Upper lobe of right lung (tissue), 1 donor: ENCODE measurements at regions not wholly inside any gene's neighbourhood (a gene's known extent, or its start where the extent isn't known, plus 50 kb on each side); places are given as distances from the start of the nearest gene placed in this dataset.

Experiments
- ATAC-seq: fragments of 200-7000 bp; cut with Tn5 transposase; one replicate; pipeline ENCODE4 v1.9.1; 2020; ENCODE audit warnings: mild to moderate bottlenecking, moderate library complexity
- DNase-seq: peaks from one replicate; pipeline ENCODE4 v3.0.0-alpha.2; 2020
- H3K27ac ChIP-seq: fragments of 200-600 bp; one replicate; pipeline ENCODE4 v1.8.0; 2022
- H3K27me3 ChIP-seq: fragments of 200-600 bp; one replicate; pipeline ENCODE4 v1.8.0; 2022; ENCODE audit warnings: mild to moderate bottlenecking
- H3K36me3 ChIP-seq: fragments of 200-600 bp; one replicate; pipeline ENCODE4 v1.8.0; 2022
- H3K4me1 ChIP-seq: fragments of 200-600 bp; one replicate; pipeline ENCODE4 v1.8.0; 2022
- H3K4me3 ChIP-seq: fragments of 200-600 bp; one replicate; pipeline ENCODE4 v1.8.0; 2022; ENCODE audit warnings: mild to moderate bottlenecking
- H3K9me3 ChIP-seq: fragments of 200-600 bp; one replicate; pipeline ENCODE4 v1.8.0; 2022
- intact Hi-C: fragments of 100-400 bp; cut with DNase I; formaldehyde crosslinking; loops from one replicate; pipeline ENCODE4 v1.11.0; 2022
- TF ChIP-seq, protein P1 (sequence below): fragments of 200-600 bp; IDR thresholded peaks from one replicate; pipeline ENCODE4 v1.8.0; 2022; ENCODE audit warnings: antibody characterized with exemption
- donor health status: DM: no; HTN: yes; CAD: no; lungs with severe emphysema.

DNA sequence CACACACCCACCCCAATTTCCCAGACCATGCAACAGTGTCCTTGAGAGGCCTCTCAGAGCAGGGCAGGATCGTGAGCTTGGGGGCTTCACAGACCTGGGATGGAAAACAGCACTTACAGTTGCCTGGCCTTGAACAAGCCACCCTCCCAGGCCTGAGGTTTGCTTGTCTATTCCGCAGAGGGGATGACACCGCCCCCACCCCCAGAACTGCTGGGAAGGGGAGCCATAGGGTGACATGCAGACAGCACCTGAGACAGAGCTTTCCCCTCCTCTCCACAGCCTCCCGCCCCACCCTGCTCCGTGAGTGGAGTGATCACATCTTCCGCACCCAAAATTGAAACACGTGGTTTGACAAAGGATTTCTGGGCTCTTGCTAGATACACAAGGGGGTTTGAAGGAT lies 131.5 kb upstream of the TNRC6C start:
- intact Hi-C loops, result no loop called here
- TF ChIP-seq, protein P1, sequence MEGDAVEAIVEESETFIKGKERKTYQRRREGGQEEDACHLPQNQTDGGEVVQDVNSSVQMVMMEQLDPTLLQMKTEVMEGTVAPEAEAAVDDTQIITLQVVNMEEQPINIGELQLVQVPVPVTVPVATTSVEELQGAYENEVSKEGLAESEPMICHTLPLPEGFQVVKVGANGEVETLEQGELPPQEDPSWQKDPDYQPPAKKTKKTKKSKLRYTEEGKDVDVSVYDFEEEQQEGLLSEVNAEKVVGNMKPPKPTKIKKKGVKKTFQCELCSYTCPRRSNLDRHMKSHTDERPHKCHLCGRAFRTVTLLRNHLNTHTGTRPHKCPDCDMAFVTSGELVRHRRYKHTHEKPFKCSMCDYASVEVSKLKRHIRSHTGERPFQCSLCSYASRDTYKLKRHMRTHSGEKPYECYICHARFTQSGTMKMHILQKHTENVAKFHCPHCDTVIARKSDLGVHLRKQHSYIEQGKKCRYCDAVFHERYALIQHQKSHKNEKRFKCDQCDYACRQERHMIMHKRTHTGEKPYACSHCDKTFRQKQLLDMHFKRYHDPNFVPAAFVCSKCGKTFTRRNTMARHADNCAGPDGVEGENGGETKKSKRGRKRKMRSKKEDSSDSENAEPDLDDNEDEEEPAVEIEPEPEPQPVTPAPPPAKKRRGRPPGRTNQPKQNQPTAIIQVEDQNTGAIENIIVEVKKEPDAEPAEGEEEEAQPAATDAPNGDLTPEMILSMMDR, result no peak
- no peaks in the 10 kb centered on the region for H3K36me3 ChIP-seq
- ATAC-seq (no peak), DNase-seq (peak; percentile 28)
- H3K9me3 ChIP-seq, result no peaks in the 10 kb centered on the region
- no peaks in the 10 kb centered on the region for H3K27me3 ChIP-seq
- no peak overlapping the region for H3K27ac ChIP-seq
- no peak overlapping the region for H3K4me3 ChIP-seq
- peaks cover 13% of the 10 kb centered on the region for H3K4me1 ChIP-seq

DNA sequence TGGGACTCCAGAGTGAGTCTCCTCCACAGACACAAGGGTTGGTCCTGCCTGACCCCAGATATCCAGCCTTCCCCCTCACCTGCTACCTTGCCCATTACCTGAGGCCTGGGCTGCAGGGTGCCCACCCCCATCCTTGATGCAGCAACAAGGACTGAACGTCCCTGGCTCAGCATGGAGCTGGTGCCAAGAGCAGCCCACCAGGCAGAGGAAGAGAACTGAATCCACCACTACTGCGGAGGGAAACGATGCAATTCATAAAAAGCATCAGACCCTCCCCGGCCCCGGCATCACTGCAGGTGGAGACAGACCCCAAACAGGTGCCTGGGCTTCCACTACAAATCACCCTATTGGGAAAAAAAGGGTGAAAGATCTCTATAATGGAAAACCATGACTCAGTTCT lies 131.0 kb upstream of the TNRC6C start:
- Histone ChIP-seq H3K27me3 (no peaks in the 10 kb centered on the region), H3K9me3 (no peaks in the 10 kb centered on the region), H3K4me3 (no peak overlapping the region), H3K27ac (no peak overlapping the region), H3K4me1 (peaks cover 13% of the 10 kb centered on the region), H3K36me3 (no peaks in the 10 kb centered on the region)
- DNase-seq, result peak; percentile 34
- no peak for ATAC-seq
- intact Hi-C loops, result no loop called here
- TF ChIP-seq, protein P1, result no peak

DNA sequence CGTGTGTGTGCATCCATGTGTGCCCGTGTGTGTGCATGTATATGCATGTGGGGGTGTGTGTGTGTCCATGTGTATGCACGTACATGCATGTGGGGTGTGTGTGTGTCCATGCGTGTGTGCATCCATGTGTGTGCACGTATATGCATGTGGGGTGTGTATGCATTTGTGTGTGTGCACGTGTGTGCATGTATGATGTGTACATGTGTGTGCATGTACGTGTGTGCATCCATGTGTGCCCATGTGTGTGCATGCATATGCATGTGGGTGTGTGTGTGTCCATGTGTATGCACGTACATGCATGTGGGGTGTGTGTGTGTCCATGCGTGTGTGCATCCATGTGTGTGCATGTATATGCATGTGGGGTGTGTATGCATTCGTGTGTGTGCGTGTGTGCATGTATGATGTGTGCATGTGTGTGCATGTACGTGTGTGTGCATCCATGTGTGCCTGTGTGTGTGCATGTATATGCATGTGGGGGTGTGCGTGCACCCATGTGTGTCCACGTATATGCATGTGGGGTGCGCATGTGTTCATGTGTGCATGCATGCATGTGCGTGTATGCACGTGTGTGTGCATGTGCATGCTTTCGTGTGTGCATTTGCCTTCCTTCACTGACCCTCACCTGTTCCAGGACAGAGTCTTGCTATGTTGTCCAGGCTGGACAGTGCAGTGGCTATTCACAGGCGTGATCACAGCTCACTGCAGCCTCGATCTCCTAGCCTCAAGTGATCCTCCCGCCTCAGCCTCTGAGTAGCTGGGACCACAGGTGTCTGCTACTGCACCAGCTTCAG lies 129.6 kb upstream of the TNRC6C start:
- no peaks in the 10 kb centered on the region for H3K9me3 ChIP-seq
- no peaks in the 10 kb centered on the region for H3K36me3 ChIP-seq
- DNase-seq (peak; percentile 36), ATAC-seq (no peak)
- H3K4me1 ChIP-seq, result peaks cover 13% of the 10 kb centered on the region
- no peaks in the 10 kb centered on the region for H3K27me3 ChIP-seq
- TF ChIP-seq, protein P1, result no peak
- H3K4me3 ChIP-seq, result no peak overlapping the region
- intact Hi-C loops, result no loop called here
- no peak overlapping the region for H3K27ac ChIP-seq

DNA sequence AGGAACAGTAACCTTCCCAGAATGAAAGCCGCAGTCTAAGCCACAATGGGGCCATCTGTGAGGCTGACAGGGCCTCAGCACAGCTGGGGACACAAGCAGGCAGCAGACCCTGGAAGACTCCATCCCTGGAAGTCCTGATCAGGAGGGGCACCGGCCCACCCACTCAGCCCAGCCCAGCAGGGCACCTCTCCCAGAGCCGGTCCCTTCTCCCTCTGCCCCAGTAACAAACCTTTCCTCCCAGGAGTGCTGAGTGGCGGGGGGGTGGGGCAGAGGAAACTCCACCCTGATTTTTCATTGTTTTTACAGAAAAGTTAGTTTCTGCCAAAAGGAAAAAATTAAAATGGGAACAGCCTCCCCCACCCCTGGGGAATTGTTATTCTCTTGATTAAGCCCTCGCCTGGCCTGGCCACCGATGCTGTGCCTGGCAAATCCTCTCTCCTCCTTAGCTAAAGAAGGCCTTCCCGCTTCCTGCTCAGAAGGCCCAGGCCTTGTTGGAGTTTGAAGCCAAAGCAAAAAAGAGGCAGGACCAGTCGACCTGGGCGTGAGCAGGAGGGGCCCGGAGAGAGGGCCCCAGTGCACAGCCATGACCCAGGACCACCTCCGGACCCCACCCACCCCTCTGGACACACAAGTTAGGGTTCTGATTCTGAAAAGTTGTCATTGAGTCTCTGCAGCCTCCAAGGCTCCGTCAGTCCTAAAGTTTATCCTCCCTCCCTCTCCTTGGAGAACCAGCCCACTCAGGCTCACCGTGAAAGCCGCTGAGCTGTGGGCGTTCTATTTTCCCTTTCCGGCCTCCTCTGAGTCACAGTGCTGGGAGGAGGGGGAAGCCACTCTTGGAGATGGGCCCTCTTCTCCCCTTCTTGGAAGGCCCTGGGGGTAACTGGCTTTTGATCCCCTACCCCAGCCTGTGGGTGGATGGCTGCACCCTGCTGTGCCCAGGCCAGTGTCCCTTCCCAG lies 128.4 kb upstream of the TNRC6C start:
- no peaks in the 10 kb centered on the region for H3K27me3 ChIP-seq
- H3K27ac ChIP-seq, result peak overlapping the region; percentile 43
- DNase-seq (peak; percentile 68), ATAC-seq (peak; percentile 64)
- no peak overlapping the region for H3K4me3 ChIP-seq
- intact Hi-C loops, result no loop called here
- H3K9me3 ChIP-seq, result no peaks in the 10 kb centered on the region
- TF ChIP-seq, protein P1, result no peak
- H3K4me1 ChIP-seq, result peaks cover 23% of the 10 kb centered on the region
- no peaks in the 10 kb centered on the region for H3K36me3 ChIP-seq

DNA sequence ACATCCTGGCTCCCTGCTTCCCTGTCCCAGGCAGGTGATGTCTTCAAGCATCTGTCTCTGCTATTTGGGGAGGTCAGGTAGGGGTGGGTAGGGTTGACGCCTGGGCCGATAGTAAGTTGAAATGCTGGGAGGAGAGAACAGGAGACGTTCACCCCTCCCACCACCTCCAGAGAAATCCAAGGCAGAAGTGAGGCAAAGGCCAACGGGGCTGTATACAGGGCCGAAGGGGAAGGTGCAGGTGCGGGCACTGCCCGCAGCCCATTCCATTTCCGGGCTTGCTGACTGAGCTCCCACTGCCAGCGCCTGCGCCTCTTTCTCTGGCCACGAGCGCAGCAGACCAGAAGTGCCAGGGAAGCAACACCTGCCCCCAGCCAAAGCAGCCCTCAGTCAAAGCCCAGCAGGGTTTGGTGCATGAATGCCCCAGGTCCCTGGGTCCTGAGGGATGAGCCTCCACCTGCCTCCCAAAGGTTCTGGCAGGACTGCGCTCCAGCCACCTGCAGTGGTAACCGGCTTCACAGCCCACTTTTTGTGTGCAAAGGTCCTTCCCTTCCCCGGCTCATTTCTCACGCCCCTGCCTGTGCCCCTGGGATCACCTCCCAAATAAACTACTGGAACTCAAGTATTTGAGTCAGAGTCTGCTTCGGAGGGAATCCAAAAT lies 127.6 kb upstream of the TNRC6C start:
- peak overlapping the region; percentile 43 for H3K27ac ChIP-seq
- peak; percentile 40 for DNase-seq

More for the DNA sequence above, 127.6 kb upstream of the TNRC6C start:
- Histone ChIP-seq H3K27me3 (no peaks in the 10 kb centered on the region), H3K9me3 (no peaks in the 10 kb centered on the region), H3K4me1 (peaks cover 23% of the 10 kb centered on the region), H3K36me3 (no peaks in the 10 kb centered on the region), H3K4me3 (no peak overlapping the region)
- TF ChIP-seq, protein P1, result no peak
- no peak for ATAC-seq
- intact Hi-C loops, result no loop called here
